GM18861 (cell line): ENCODE measurements at regions not wholly inside any gene's neighbourhood (a gene's known extent, or its start where the extent isn't known, plus 50 kb on each side); places are given as distances from the start of the nearest gene placed in this dataset.
A peak's percentile ranks its signal among the peaks of the same experiment; 100 is the strongest.

Experiments used
- ATAC-seq: cut with Tn5 transposase; IDR thresholded peaks from one replicate; pipeline ENCODE4 v1.9.1; 2021; ENCODE audit not compliant: unreplicated experiment

GRCh38 chr18:56139372-56139771, 499.0 kb downstream of the TXNL1 start:
- no peak for ATAC-seq

GRCh38 chr18:56136105-56136504, 502.3 kb downstream of the TXNL1 start:
- ATAC-seq = no peak

DNA sequence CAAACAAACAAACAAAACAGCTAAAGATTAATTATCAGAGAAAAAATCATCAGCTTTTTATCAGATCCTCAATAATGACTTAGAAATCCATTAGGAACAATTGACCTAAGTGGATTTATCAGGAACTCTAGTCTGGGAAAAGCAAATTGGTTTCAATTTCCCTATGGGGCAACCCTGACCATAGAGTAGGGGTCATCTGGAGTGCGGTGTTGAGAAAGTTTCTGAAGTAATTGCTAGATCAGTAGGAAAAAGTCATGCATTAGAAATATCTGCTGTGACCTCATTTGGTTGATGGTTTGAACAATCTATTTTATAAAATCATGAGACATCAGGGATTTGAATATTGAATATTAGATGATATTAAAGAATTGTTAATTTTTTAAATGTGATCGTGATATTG, 507.9 kb downstream of the TXNL1 start:
- ATAC-seq = no peak

DNA sequence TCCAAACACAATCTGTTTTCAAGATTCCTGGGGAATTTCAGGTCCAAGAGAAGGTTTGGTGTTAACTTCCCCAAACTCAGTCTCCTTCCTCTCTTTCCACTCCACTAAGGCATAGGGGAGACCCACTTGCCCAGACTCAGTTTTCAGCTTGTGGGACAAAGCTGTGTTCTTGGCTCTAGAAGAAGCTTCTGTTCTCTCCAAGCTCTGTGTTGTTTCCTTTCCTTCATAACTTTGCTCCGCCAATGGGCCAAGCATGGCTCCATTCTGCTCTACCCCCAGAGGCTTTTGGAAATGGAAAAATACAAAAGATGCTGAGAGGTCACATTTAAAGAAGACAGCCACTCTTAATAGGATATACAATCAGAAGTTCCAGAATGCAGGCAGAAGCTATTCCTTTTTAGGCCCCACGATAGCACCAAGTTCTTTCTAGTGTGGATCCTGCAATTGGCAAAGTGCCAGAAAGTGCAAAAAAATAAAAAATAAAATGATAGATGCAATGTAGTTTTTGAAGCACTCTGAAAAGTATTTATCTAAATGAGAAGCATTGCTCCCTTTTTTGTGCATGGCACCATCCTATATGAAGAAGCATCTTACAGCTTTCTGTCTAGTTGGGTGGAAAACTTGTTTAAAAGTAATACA, 510.1 kb downstream of the TXNL1 start:
- ATAC-seq = no peak

GRCh38 chr18:56127322-56128099, 510.9 kb downstream of the TXNL1 start:
- ATAC-seq = no peak

DNA sequence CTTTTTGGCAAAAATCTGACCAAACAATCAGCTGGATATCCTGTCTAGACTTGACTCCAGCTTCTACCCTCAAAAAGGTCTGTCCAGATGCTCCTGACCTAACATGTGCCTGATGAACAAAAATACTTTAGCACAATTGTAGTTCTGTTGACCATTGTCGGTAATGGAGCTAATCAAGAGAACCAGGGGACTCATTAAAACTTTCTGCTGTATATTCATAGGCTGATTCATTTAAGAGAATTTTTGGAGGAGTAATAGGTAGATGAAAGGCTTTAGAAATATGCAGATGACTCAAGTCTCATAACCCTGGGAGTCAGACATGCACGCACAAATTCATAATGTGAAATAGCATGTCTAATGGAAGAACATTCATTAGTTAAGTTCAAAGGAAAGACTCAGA, 514.2 kb downstream of the TXNL1 start:
- ATAC-seq = no peak

GRCh38 chr18:56121669-56122068, 516.7 kb downstream of the TXNL1 start:
- no peak for ATAC-seq

DNA sequence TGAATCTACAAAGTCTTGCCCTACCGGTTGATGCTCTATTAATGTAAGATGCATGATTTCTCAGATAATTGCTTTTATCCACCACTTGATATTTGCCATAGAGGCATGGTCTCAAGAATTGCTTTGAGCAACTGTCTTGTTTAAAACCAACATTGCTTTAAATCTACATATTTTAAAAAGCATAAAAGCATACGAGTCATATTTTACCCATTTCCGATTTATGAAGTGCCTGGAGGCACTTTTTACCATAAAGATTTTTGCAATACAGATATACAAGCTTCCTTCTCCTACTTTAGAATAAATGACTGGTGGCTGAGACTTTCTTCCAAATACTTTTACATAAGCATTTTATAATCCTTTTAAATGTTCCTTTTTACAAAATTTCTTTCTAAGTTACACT, 517.6 kb downstream of the TXNL1 start:
- ATAC-seq = no peak

GRCh38 chr18:56119681-56120080, 518.7 kb downstream of the TXNL1 start:
- ATAC-seq = no peak

GRCh38 chr18:56118422-56118821, 520.0 kb downstream of the TXNL1 start:
- no peak for ATAC-seq

DNA sequence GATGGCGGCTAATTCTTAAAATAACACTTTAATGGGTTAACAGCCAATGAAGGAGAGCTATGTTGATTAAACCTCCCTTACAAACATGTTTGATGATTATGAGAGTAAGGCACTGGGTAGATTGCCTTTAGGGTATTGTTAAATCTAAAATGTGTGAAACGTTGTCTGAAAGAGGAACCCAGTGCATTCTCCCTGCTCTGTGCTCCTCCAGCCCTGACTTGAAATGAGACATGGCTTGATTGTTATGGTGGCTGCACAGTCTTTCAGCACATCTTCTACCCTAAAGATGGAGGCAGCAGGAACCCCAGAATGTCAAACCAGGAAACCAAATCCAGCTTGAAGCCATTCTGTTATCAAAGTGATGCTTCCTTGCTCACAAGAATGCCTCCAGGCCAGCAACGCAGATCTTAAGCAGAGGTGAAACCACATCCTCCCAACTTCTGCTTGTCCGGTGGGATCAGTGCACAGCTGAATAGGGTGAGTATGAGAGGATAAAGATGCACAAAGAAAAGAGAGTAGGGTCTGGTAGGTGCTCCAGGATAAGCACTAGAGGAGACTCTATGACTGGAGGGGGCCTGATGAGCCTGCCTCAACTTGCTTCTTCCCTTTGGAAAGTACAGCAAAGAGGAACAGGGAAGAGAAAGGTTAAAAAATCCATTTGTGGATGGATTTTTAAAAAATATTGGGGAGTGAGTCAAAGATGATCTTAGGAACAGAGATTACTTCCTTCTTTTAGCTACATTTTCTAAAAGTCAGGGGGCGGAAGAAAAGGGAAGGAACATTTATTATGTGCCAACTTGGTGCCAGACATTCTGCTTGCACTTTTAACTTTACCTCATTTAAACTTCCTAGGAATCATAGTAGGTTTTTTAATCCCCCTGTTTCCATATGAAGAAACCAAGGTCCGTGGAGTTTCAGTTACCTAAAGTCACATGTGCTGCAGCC, 523.0 kb downstream of the TXNL1 start:
- no peak for ATAC-seq

- no peak for ATAC-seq
Observed at GRCh38 chr18:56112984-56113383, 525.0 kb upstream of the TCF4 start.

GRCh38 chr18:56112013-56112749, 524.2 kb upstream of the TCF4 start:
- peak; percentile 98 for ATAC-seq

GRCh38 chr18:56109757-56110156, 521.8 kb upstream of the TCF4 start:
- no peak for ATAC-seq

GRCh38 chr18:56108478-56109367, 520.7 kb upstream of the TCF4 start:
- ATAC-seq = no peak

GRCh38 chr18:56107821-56108477, 520.0 kb upstream of the TCF4 start:
- ATAC-seq = no peak

DNA sequence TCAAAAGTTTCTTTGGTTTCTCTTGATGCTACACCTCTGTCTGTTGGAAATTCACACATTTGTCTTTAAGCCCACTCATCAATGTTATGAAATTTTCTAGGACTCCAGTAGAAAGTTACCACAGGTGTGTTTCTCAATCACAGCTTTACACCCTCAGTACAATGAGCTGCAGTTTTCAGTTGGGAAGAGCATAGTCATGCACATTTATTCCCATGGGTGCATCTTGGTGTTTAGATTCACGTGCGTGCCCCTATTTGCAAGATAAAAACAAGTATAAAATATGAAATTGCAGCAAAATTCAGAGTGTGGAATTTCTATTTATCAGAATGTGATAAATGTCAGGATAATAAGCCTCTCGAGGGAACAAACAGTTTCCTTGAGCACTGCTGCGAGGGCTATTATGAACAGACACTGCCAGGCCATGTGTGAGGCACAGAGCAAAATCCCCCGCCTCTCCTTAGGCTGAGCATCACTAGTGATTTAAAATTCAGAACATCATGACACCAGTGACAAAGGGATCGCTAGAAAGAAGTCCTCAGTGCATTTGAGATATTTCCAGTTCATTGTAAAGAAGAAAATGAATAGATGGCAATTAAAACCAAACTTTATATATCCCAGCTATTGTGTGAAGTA, 512.2 kb upstream of the TCF4 start:
- ATAC-seq = no peak

- no peak for ATAC-seq
Observed at GRCh38 chr18:56097621-56098020, 509.6 kb upstream of the TCF4 start.

- no peak for ATAC-seq
Observed at GRCh38 chr18:56096861-56097260, 508.9 kb upstream of the TCF4 start.
